ENCODE measurements at regions not wholly inside any gene's neighbourhood (a gene's known extent, or its start where the extent isn't known, plus 50 kb on each side); places are given as distances from the start of the nearest gene placed in this dataset.

DNA sequence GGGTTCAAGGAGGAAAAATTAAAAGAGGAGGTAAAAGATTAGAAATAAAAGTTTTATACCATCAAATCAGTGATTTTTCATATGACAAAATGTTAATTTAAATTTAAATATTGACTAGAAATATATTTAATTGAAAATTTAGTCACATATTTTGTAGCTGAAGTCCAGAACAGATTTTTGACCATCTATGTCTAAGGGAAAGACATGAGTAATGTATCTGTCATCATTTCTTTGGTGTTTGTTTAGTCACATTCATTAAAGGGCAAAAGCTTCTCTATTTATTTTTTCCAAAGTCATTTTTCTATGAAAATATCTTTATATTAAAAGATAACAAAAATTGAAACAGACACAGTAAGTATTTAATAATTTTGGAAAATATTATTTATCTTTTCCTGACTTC is 252.0 kb upstream of the ISL1 start:
- TF ChIP-seq, protein P1, sequence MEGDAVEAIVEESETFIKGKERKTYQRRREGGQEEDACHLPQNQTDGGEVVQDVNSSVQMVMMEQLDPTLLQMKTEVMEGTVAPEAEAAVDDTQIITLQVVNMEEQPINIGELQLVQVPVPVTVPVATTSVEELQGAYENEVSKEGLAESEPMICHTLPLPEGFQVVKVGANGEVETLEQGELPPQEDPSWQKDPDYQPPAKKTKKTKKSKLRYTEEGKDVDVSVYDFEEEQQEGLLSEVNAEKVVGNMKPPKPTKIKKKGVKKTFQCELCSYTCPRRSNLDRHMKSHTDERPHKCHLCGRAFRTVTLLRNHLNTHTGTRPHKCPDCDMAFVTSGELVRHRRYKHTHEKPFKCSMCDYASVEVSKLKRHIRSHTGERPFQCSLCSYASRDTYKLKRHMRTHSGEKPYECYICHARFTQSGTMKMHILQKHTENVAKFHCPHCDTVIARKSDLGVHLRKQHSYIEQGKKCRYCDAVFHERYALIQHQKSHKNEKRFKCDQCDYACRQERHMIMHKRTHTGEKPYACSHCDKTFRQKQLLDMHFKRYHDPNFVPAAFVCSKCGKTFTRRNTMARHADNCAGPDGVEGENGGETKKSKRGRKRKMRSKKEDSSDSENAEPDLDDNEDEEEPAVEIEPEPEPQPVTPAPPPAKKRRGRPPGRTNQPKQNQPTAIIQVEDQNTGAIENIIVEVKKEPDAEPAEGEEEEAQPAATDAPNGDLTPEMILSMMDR (conservative IDR thresholded peaks at IDR 0.05): no peak
- no peak overlapping the region for H3K27ac Mint-ChIP-seq
- peaks cover 4% of the 10 kb centered on the region for H3K9me3 Mint-ChIP-seq
- H3K36me3 Mint-ChIP-seq: no peaks in the 10 kb centered on the region
- DNase-seq (ENCODE audit: extremely low spot score, unreplicated experiment): no peak
- H3K27me3 Mint-ChIP-seq: no peaks in the 10 kb centered on the region
- H3K4me3 Mint-ChIP-seq: no peak overlapping the region
- H3K4me1 Mint-ChIP-seq (ENCODE audit: unreplicated experiment): no peaks in the 10 kb centered on the region

DNA sequence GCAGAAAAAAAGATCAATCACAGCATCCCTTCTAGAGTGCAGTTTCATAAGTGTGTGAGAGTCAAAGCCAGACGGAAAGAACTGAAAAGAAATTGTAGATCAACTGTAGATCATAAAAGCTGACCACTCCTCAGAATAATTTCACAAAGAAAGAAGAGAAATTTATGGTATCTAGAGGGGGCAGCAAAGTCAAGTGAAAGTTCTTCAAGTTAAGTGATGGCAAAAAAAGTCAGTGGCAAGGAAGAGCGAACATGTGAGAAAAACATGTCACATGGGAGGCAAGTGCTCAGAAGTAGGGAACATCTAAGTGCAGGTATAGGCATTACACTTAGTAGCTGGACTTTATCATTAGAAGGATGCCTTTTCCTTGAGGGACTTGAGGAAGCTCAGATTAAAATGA is 245.1 kb upstream of the ISL1 start:
- no peaks in the 10 kb centered on the region for H3K9me3 Mint-ChIP-seq
- H3K27ac Mint-ChIP-seq: no peak overlapping the region
- no peaks in the 10 kb centered on the region for H3K4me1 Mint-ChIP-seq (ENCODE audit: unreplicated experiment)
- H3K27me3 Mint-ChIP-seq: no peaks in the 10 kb centered on the region
- no peak overlapping the region for H3K4me3 Mint-ChIP-seq
- TF ChIP-seq, protein P1 (conservative IDR thresholded peaks at IDR 0.05): no peak
- no peaks in the 10 kb centered on the region for H3K36me3 Mint-ChIP-seq
- DNase-seq (ENCODE audit: extremely low spot score, unreplicated experiment): no peak

DNA sequence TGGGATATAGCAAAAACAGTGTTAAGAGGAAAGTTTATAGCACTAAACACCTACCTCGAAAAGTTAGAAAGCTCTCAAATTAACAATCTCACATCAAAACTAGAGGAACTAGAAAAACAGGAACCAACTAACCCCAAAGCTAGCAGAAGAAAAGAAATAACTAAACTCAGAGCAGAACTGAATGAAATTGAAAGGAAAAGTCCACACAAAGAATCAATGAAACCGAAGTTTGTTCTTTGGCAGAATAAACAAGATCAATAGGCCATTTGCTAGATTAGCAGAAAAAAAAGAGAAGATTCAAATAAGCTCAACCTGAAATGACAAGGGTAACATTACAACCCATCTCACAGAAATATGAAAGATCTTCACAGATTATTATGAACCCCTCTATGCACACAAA is 234.8 kb upstream of the ISL1 start:
- no peak for DNase-seq (ENCODE audit: extremely low spot score, unreplicated experiment)
- Mint-ChIP-seq H3K9me3 (no peaks in the 10 kb centered on the region), H3K4me3 (no peak overlapping the region), H3K27ac (no peak overlapping the region), H3K4me1 (ENCODE audit: unreplicated experiment) (no peaks in the 10 kb centered on the region), H3K36me3 (no peaks in the 10 kb centered on the region), H3K27me3 (no peaks in the 10 kb centered on the region)
- TF ChIP-seq, protein P1 (conservative IDR thresholded peaks at IDR 0.05): no peak

DNA sequence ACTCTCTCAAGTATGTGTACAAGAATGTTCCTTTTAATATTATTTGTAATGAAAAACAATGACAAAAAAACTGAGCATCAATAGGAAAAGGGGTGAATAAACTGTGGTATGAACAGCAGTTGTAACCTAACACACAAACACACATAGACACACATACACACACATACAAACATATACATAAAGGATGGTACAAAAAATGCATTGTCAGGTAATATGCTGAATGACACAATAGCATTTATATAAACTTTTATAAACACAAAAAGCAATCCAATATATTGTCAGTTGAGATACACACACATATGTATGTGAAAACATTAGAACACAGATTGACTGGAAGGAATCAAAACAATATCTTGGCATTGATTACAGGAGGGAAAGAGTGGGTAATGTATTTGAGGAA is 227.0 kb upstream of the ISL1 start:
- Mint-ChIP-seq H3K27ac (no peak overlapping the region), H3K4me3 (no peak overlapping the region), H3K36me3 (no peaks in the 10 kb centered on the region), H3K9me3 (no peaks in the 10 kb centered on the region), H3K4me1 (ENCODE audit: unreplicated experiment) (no peaks in the 10 kb centered on the region), H3K27me3 (no peaks in the 10 kb centered on the region)
- TF ChIP-seq, protein P1 (conservative IDR thresholded peaks at IDR 0.05): no peak
- no peak for DNase-seq (ENCODE audit: extremely low spot score, unreplicated experiment)

DNA sequence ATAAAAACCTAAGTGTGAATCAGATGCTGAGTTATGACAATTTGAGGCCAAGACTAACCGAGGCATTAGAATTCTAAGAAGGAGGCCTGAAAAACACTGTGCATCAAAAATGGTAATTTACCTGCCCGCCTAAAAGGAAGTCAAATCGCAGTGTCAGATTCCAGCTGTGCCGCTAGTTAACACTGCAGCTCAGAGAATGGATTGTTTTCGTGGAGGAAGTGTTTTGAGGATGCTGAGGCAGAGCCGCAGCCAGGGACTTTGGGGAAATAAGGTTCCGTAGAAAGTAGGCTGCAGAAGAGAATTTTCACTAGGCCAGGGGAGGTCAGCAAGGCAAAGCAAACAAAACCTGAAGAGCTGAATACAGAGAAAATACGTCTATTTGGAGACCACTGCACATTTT is 226.4 kb upstream of the ISL1 start:
- DNase-seq (ENCODE audit: extremely low spot score, unreplicated experiment): no peak
- no peak overlapping the region for H3K4me3 Mint-ChIP-seq
- H3K27me3 Mint-ChIP-seq: no peaks in the 10 kb centered on the region
- TF ChIP-seq, protein P1 (conservative IDR thresholded peaks at IDR 0.05): no peak
- H3K9me3 Mint-ChIP-seq: no peaks in the 10 kb centered on the region
- no peak overlapping the region for H3K27ac Mint-ChIP-seq
- H3K4me1 Mint-ChIP-seq (ENCODE audit: unreplicated experiment): no peaks in the 10 kb centered on the region
- no peaks in the 10 kb centered on the region for H3K36me3 Mint-ChIP-seq

DNA sequence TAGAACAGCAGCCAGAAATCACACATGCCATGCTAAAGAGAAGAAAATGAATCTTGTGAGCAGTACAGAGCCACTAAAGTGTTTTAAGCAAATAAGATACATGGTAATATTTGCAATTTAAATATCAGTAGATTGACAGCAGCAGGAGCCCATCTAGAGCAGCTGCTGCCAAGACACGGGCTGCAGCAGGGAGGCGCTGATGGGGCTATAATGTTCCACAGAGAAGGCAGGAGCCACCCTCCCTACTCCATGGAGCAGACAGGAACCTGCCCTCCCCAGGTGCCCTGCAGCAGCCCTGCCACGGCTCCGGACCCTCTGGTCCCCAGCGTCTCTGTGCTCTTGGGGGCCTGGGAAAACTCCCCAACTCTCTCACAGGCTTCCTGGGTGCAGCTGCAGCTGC is 224.1 kb upstream of the ISL1 start:
- DNase-seq (ENCODE audit: extremely low spot score, unreplicated experiment): no peak
- H3K4me3 Mint-ChIP-seq: no peak overlapping the region

More for the DNA sequence above, 224.1 kb upstream of the ISL1 start:
- Mint-ChIP-seq H3K4me1 (ENCODE audit: unreplicated experiment) (no peaks in the 10 kb centered on the region), H3K27ac (no peak overlapping the region), H3K27me3 (no peaks in the 10 kb centered on the region), H3K36me3 (no peaks in the 10 kb centered on the region), H3K9me3 (peaks cover 7% of the 10 kb centered on the region)
- TF ChIP-seq, protein P1 (conservative IDR thresholded peaks at IDR 0.05): no peak

Data from type B pancreatic cell (in vitro differentiated cells).